Neural crest cell (in vitro differentiated cells): ENCODE measurements at regions not wholly inside any gene's neighbourhood (a gene's known extent, or its start where the extent isn't known, plus 50 kb on each side); places are given as distances from the start of the nearest gene placed in this dataset.

Experiments used
- DNase-seq: peaks from one replicate; pipeline ENCODE4 v3.0.0; 2021; ENCODE audit warnings: low read depth, mixed read lengths, low spot score
- H3K27ac Mint-ChIP-seq: one replicate; pipeline ENCODE4 v1.8.0; 2021; ENCODE audit warnings: mild to moderate bottlenecking, mixed read lengths; ENCODE audit not compliant: unreplicated experiment
- H3K27me3 Mint-ChIP-seq: 2 replicates; pipeline ENCODE4 v1.8.0; 2021; ENCODE audit warnings: low read depth, mild to moderate bottlenecking, mixed read lengths
- H3K36me3 Mint-ChIP-seq: 2 replicates; pipeline ENCODE4 v1.8.0; 2021; ENCODE audit warnings: low read depth, mild to moderate bottlenecking, mixed read lengths
- H3K4me1 Mint-ChIP-seq: 2 replicates; pipeline ENCODE4 v1.8.0; 2021; ENCODE audit warnings: mixed read lengths
- H3K4me3 Mint-ChIP-seq: one replicate; pipeline ENCODE4 v1.8.0; 2021; ENCODE audit warnings: mild to moderate bottlenecking, mixed read lengths
- H3K9me3 Mint-ChIP-seq: 2 replicates; pipeline ENCODE4 v1.8.0; 2021; ENCODE audit warnings: mixed read lengths
- CTCF ChIP-seq: fragments of 200-600 bp; sonication (generic); conservative IDR thresholded peaks from 2 replicates; pipeline ENCODE4 v1.5.0; 2021; ENCODE audit warnings: antibody characterized with exemption, mild to moderate bottlenecking

GRCh38 chr6:21310568-21311140 lies 282.9 kb upstream of the SOX4 start:
- H3K27ac Mint-ChIP-seq: no peak overlapping the region
- TF ChIP-seq CTCF: no peak
- peaks cover 40% of the 10 kb centered on the region for H3K4me1 Mint-ChIP-seq
- no peaks in the 10 kb centered on the region for H3K9me3 Mint-ChIP-seq
- no peak overlapping the region for H3K4me3 Mint-ChIP-seq
- no peaks in the 10 kb centered on the region for H3K36me3 Mint-ChIP-seq
- no peaks in the 10 kb centered on the region for H3K27me3 Mint-ChIP-seq
- DNase-seq: no peak

GRCh38 chr6:21312118-21312517 lies 281.4 kb upstream of the SOX4 start:
- no peak for DNase-seq
- Mint-ChIP-seq H3K4me1 (peaks cover 40% of the 10 kb centered on the region), H3K27me3 (no peaks in the 10 kb centered on the region), H3K27ac (peak overlapping the region; percentile 79), H3K9me3 (no peaks in the 10 kb centered on the region), H3K36me3 (no peaks in the 10 kb centered on the region), H3K4me3 (no peak overlapping the region)
- no peak for TF ChIP-seq CTCF

GRCh38 chr6:21317642-21318041 lies 275.9 kb upstream of the SOX4 start:
- TF ChIP-seq CTCF: no peak
- no peaks in the 10 kb centered on the region for H3K27me3 Mint-ChIP-seq
- no peak overlapping the region for H3K4me3 Mint-ChIP-seq
- H3K4me1 Mint-ChIP-seq: peaks cover 8% of the 10 kb centered on the region
- DNase-seq: no peak
- H3K9me3 Mint-ChIP-seq: peaks cover 3% of the 10 kb centered on the region
- H3K27ac Mint-ChIP-seq: peak overlapping the region; percentile 94
- peaks cover 3% of the 10 kb centered on the region for H3K36me3 Mint-ChIP-seq

GRCh38 chr6:21321076-21321475 lies 272.5 kb upstream of the SOX4 start:
- Mint-ChIP-seq H3K27me3 (no peaks in the 10 kb centered on the region), H3K4me1 (peaks cover 4% of the 10 kb centered on the region), H3K4me3 (no peak overlapping the region), H3K9me3 (peaks cover 3% of the 10 kb centered on the region), H3K27ac (peak overlapping the region; percentile 45), H3K36me3 (peaks cover 3% of the 10 kb centered on the region)
- TF ChIP-seq CTCF: no peak
- DNase-seq: no peak

GRCh38 chr6:21321531-21321930 lies 272.0 kb upstream of the SOX4 start:
- TF ChIP-seq CTCF: no peak
- Mint-ChIP-seq H3K4me3 (no peak overlapping the region), H3K27me3 (no peaks in the 10 kb centered on the region), H3K27ac (peak overlapping the region; percentile 45), H3K9me3 (peaks cover 3% of the 10 kb centered on the region), H3K36me3 (peaks cover 3% of the 10 kb centered on the region), H3K4me1 (peaks cover 4% of the 10 kb centered on the region)
- no peak for DNase-seq
